HEK293 (cell line): ENCODE measurements at regions not wholly inside any gene's neighbourhood (a gene's known extent, or its start where the extent isn't known, plus 50 kb on each side); places are given as distances from the start of the nearest gene placed in this dataset.
"Not testable (repeated sequence)": the region's sequence is repeated elsewhere in the genome, so short reads cannot be mapped to it uniquely, and the experiment has no call there.

Experiments used
- CTCF ChIA-PET: fragments of 350-600 bp; formaldehyde crosslinking; extraction: SDS; loops from one replicate; lab custom pipeline; 2021; ENCODE audit warnings: antibody characterized with exemption; lab: Yijun Ruan, JAX
- POLR2A ChIA-PET: fragments of 300-600 bp; formaldehyde crosslinking; extraction: SDS; loops from one replicate; lab custom pipeline; 2020; ENCODE audit warnings: antibody characterized with exemption, inconsistent platforms; lab: Yijun Ruan, JAX
- H3K27ac ChIP-seq: fragments of 200-500 bp; sonication (Bioruptor generic); 2 replicates; pipeline ENCODE4 v1.5.1; 2014; ENCODE audit warnings: low read depth, low read length, control low read depth, inconsistent platforms; ENCODE audit errors: extremely low read depth
- H3K36me3 ChIP-seq, 2 experiments: fragments of 200-500 bp in 1 of 2; sonication (Bioruptor generic) in 1 of 2; 1 replicate in 1 of 2; 2 replicates in 1 of 2; pipeline ENCODE4 v1.5.1; 2014 to 2017; ENCODE audit warnings: inconsistent platforms in 2 of 2, low read length in 2 of 2; ENCODE audit not compliant: control insufficient read depth in 2 of 2, insufficient read depth in 1 of 2
- H3K4me1 ChIP-seq: fragments of 200-500 bp; sonication (Bioruptor generic); 2 replicates; pipeline ENCODE4 v1.5.1; 2014; ENCODE audit warnings: mild to moderate bottlenecking, low read length, inconsistent platforms; ENCODE audit not compliant: control insufficient read depth, insufficient read depth
- H3K4me3 ChIP-seq: 2 replicates; pipeline ENCODE4 v1.5.1; 2011; ENCODE audit warnings: low read depth, mild to moderate bottlenecking, control low read depth, low read length, moderate library complexity
- H3K9me3 ChIP-seq: fragments of 200-500 bp; sonication (Bioruptor generic); 2 replicates; pipeline ENCODE4 v1.5.1; 2014; ENCODE audit warnings: low read depth, low read length, inconsistent platforms; ENCODE audit not compliant: control insufficient read depth, insufficient read depth
- BCL11B ChIP-seq: fragments of 450-650 bp; formaldehyde crosslinking; IDR thresholded peaks from 2 replicates; pipeline ENCODE4 v1.5.1; 2016; ENCODE audit warnings: low read depth, missing biosample characterization, missing genetic modification characterization
- GFI1B ChIP-seq: fragments of 450-650 bp; formaldehyde crosslinking; IDR thresholded peaks from 2 replicates; pipeline ENCODE4 v1.5.1; 2016; ENCODE audit warnings: missing biosample characterization, missing genetic modification characterization
- IKZF3 ChIP-seq: fragments of 450-650 bp; IDR thresholded peaks from 2 replicates; pipeline ENCODE4 v1.5.0; 2018; ENCODE audit warnings: missing biosample characterization, mild to moderate bottlenecking, missing genetic modification characterization, moderate library complexity
- INSM2 ChIP-seq: fragments of 450-650 bp; formaldehyde crosslinking; IDR thresholded peaks from 2 replicates; pipeline ENCODE4 v1.5.1; 2016; ENCODE audit warnings: missing biosample characterization, missing genetic modification characterization
- MZF1 ChIP-seq: fragments of 450-650 bp; formaldehyde crosslinking; IDR thresholded peaks from 2 replicates; pipeline ENCODE4 v1.5.1; 2017; ENCODE audit warnings: missing biosample characterization, missing genetic modification characterization, borderline replicate concordance
- OVOL3 ChIP-seq: fragments of 450-650 bp; formaldehyde crosslinking; IDR thresholded peaks from 2 replicates; pipeline ENCODE4 v1.5.1; 2016; ENCODE audit warnings: missing biosample characterization, missing genetic modification characterization
- SCRT1 ChIP-seq: fragments of 450-650 bp; formaldehyde crosslinking; IDR thresholded peaks from 2 replicates; pipeline ENCODE4 v1.5.1; 2016; ENCODE audit warnings: missing biosample characterization, missing genetic modification characterization, borderline replicate concordance
- SCRT2 ChIP-seq: fragments of 450-650 bp; formaldehyde crosslinking; IDR thresholded peaks from 2 replicates; pipeline ENCODE4 v1.5.1; 2016; ENCODE audit warnings: missing biosample characterization, missing genetic modification characterization
- SETDB1 ChIP-seq: IDR thresholded peaks from one replicate; pipeline ENCODE4 v1.6.1; 2017; ENCODE audit warnings: mild to moderate bottlenecking, low read length, moderate library complexity, mixed read lengths; ENCODE audit not compliant: insufficient read length
- SP7 ChIP-seq: fragments of 450-650 bp; formaldehyde crosslinking; IDR thresholded peaks from 2 replicates; pipeline ENCODE4 v1.5.1; 2016; ENCODE audit warnings: missing biosample characterization, missing genetic modification characterization
- TRIM28 ChIP-seq: IDR thresholded peaks from 2 replicates; pipeline ENCODE4 v1.6.1; 2011; ENCODE audit warnings: low read length, control low read depth, borderline replicate concordance
- TSHZ1 ChIP-seq: fragments of 450-650 bp; formaldehyde crosslinking; IDR thresholded peaks from 2 replicates; pipeline ENCODE4 v1.5.1; 2016; ENCODE audit warnings: missing biosample characterization, missing genetic modification characterization, borderline replicate concordance
- YY1 ChIP-seq: fragments of 450-650 bp; formaldehyde crosslinking; IDR thresholded peaks from 2 replicates; pipeline ENCODE4 v1.5.1; 2018; ENCODE audit warnings: missing biosample characterization, missing genetic modification characterization
- ZIC2 ChIP-seq: fragments of 450-650 bp; formaldehyde crosslinking; IDR thresholded peaks from 2 replicates; pipeline ENCODE4 v1.5.1; 2016; ENCODE audit warnings: missing biosample characterization, missing genetic modification characterization
- ZNF133 ChIP-seq: fragments of 450-650 bp; formaldehyde crosslinking; IDR thresholded peaks from 2 replicates; pipeline ENCODE4 v1.5.1; 2016; ENCODE audit warnings: missing biosample characterization, missing genetic modification characterization
- ZNF2 ChIP-seq: fragments of 450-650 bp; formaldehyde crosslinking; IDR thresholded peaks from 2 replicates; pipeline ENCODE4 v1.5.1; 2016; ENCODE audit warnings: missing biosample characterization, missing genetic modification characterization
- ZNF513 ChIP-seq: fragments of 450-650 bp; IDR thresholded peaks from 2 replicates; pipeline ENCODE4 v1.5.1; 2018; ENCODE audit warnings: missing biosample characterization, missing genetic modification characterization
- ZNF580 ChIP-seq: fragments of 450-650 bp; formaldehyde crosslinking; IDR thresholded peaks from 2 replicates; pipeline ENCODE4 v1.5.1; 2016; ENCODE audit warnings: missing biosample characterization, missing genetic modification characterization
- ZNF600 ChIP-seq: fragments of 450-650 bp; formaldehyde crosslinking; IDR thresholded peaks from 2 replicates; pipeline ENCODE4 v1.5.1; 2016; ENCODE audit warnings: missing biosample characterization, missing genetic modification characterization
- ZNF621 ChIP-seq: fragments of 450-650 bp; formaldehyde crosslinking; IDR thresholded peaks from 2 replicates; pipeline ENCODE4 v1.5.1; 2017; ENCODE audit warnings: missing biosample characterization, missing genetic modification characterization
- ZNF664 ChIP-seq: fragments of 450-650 bp; formaldehyde crosslinking; IDR thresholded peaks from 2 replicates; pipeline ENCODE4 v1.5.1; 2016; ENCODE audit warnings: missing biosample characterization, missing genetic modification characterization
- ZNF776 ChIP-seq: fragments of 450-650 bp; formaldehyde crosslinking; IDR thresholded peaks from 2 replicates; pipeline ENCODE4 v1.5.0; 2017; ENCODE audit warnings: missing biosample characterization, missing genetic modification characterization, borderline replicate concordance
- ZNF843 ChIP-seq: fragments of 450-650 bp; formaldehyde crosslinking; IDR thresholded peaks from 2 replicates; pipeline ENCODE4 v1.5.1; 2016; ENCODE audit warnings: missing biosample characterization, missing genetic modification characterization
- ZSCAN23 ChIP-seq: fragments of 450-650 bp; formaldehyde crosslinking; IDR thresholded peaks from 2 replicates; pipeline ENCODE4 v1.5.1; 2016; ENCODE audit warnings: missing biosample characterization, missing genetic modification characterization
- ZSCAN30 ChIP-seq: fragments of 450-650 bp; IDR thresholded peaks from 2 replicates; pipeline ENCODE4 v1.5.1; 2018; ENCODE audit warnings: missing biosample characterization, mild to moderate bottlenecking, missing genetic modification characterization, moderate library complexity
- ZXDB ChIP-seq: fragments of 450-650 bp; formaldehyde crosslinking; IDR thresholded peaks from 2 replicates; pipeline ENCODE4 v1.5.1; 2016; ENCODE audit warnings: missing biosample characterization, missing genetic modification characterization

- H3K9me3 ChIP-seq, H3K4me3 ChIP-seq, H3K27ac ChIP-seq, POLR2A ChIA-PET, H3K36me3 ChIP-seq: not testable (repeated sequence)
- peaks cover 18% of the 10 kb centered on the region for H3K4me1 ChIP-seq
- TF ChIP-seq TRIM28 (peak; percentile 30; the same call in 1 of the 2 replicates), SETDB1 (peak; percentile 66)
- CTCF ChIA-PET = interaction anchor here (0.9 kb wide), 1 partner anchor 235 kb away, joined by 3 read pairs; no protein-coding TSS in a partner anchor
Observed at GRCh38 chr1:38725321-38725961, 134.1 kb downstream of the RRAGC start.

GRCh38 chr1:38724160-38725131, 135.1 kb downstream of the RRAGC start:
- Histone ChIP-seq H3K4me3 (no peak overlapping the region), H3K27ac (peak overlapping the region; percentile 29; the same call in 1 of the 2 replicates), H3K9me3 (no peaks in the 10 kb centered on the region), H3K36me3 (no peaks in the 10 kb centered on the region), H3K4me1 (peaks cover 18% of the 10 kb centered on the region)
- ChIA-PET CTCF (interaction anchor here (1.2 kb wide), 1 partner anchor 9 kb away, joined by 3 read pairs; no protein-coding TSS in a partner anchor), POLR2A (no interaction called here)
- TF ChIP-seq MZF1 (tag by site-specific recombination) (peak; percentile 12; the same call in 1 of the 2 replicates), ZXDB (tag by site-specific recombination) (peak; percentile 53), SCRT1 (tag by site-specific recombination) (peak; percentile 55; the same call in 1 of the 2 replicates), ZNF580 (tag by site-specific recombination) (0 out of 2 replicates have a peak, but pooled peaks have one; percentile 19), ZNF2 (peak; percentile 14; the same call in 1 of the 2 replicates), SCRT2 (tag by site-specific recombination) (peak; percentile 64), SP7 (tag by site-specific recombination) (peak; percentile 34; the same call in 1 of the 2 replicates), TRIM28 (peak; percentile 90), ZNF600 (tag by site-specific recombination) (0 out of 2 replicates have a peak, but pooled peaks have one; percentile 17), ZNF133 (no peak), IKZF3 (peak; percentile 91), ZNF621 (tag by site-specific recombination) (no peak), ZNF664 (peak; percentile 97), GFI1B (tag by site-specific recombination) (peak; percentile 60; the same call in 1 of the 2 replicates), TSHZ1 (tag by site-specific recombination) (0 out of 2 replicates have a peak, but pooled peaks have one; percentile 11), ZNF843 (tag by site-specific recombination) (peak; percentile 94), YY1 (tag by site-specific recombination) (0 out of 2 replicates have a peak, but pooled peaks have one; percentile 19), OVOL3 (peak; percentile 62; the same call in 1 of the 2 replicates), BCL11B (tag by site-specific recombination) (0 out of 2 replicates have a peak, but pooled peaks have one; percentile 46), ZNF776 (tag by site-specific recombination) (no peak), ZNF513 (tag by site-specific recombination) (peak; percentile 42; the same call in 1 of the 2 replicates), ZSCAN30 (tag by site-specific recombination) (peak; percentile 43), ZSCAN23 (tag by site-specific recombination) (no peak), INSM2 (tag by site-specific recombination) (peak; percentile 59; the same call in 1 of the 2 replicates), ZIC2 (peak; percentile 67)
